ENCODE measurements at regions not wholly inside any gene's neighbourhood (a gene's known extent, or its start where the extent isn't known, plus 50 kb on each side); places are given as distances from the start of the nearest gene placed in this dataset.

DNA sequence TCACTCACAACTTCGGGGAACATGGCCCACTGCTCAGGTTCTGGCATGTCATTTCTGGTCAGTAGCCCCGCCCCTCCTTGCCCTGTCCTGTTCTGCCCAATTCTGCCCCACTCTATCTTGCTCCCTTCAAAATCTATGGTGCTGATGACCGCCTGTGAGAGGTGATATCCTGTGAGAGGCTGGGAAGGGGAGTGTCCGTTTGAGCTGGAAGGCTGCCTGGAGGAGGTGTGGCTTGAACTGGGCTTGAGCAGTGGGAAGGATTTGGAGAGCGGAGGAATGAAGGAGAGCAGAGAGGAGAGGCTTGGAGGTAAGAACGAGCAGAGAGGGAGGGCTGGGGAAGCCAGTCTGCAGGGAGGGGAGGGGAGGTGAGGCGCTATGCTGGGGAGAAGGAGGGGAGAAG is 145.3 kb downstream of the RPS24 start:
- no peak for DNase-seq

DNA sequence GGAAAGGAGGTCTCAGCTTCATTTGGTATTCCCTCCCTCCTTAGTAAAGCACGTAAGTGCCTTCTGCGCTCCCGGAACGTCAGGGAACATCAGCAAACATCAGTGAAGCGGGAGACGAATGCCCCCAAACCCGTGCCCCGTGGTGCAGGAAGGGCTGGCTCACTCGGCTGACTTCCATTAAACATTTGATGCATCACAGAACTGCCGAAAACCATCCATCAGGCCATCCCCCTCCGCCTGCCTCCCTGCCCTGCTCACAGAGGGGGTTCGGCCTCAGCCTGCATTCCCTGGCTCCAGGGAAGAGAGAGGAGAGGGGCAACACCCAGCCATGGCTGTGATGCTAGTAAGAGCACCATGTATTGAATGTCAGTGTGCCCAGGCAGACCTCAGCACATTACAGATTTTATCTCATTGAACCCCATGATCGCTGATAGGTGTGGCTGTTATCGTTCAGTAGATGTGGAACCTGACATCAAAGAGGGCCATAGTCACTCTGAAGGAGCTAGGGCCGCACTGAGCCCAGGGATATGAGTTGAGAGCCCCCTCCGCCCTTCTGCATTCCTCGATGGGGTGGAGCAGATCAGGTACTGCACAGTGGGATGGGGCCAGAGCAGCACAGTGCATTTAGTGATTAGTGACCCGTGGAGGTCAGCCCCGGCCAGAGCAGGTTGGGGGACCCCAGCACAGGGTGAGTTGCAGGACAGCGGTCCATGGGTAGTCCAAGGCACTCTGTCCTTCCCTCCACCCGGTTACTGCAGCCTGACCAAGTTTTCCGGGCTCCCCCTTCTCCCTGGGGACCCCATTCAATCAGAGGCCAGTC is 146.4 kb downstream of the RPS24 start:
- no peaks in the 10 kb centered on the region for H3K9me3 ChIP-seq
- intact Hi-C loops (cut with DNase I) = no loop called here
- H3K4me3 ChIP-seq = no peak overlapping the region
- no peak for DNase-seq
- no peaks in the 10 kb centered on the region for H3K4me1 ChIP-seq (ENCODE audit: insufficient read depth)
- no peaks in the 10 kb centered on the region for H3K36me3 ChIP-seq
- 77 to 78% (median 78%) methylated on average over 21 to 22 of the region's 22 CpGs for WGBS, 3 donors
- no peak overlapping the region for H3K27ac ChIP-seq
- TF ChIP-seq EP300 (IDR thresholded peaks at IDR 0.05) = no peak
- TF ChIP-seq POLR2A (IDR thresholded peaks at IDR 0.05) = no peak
- TF ChIP-seq, protein P1, sequence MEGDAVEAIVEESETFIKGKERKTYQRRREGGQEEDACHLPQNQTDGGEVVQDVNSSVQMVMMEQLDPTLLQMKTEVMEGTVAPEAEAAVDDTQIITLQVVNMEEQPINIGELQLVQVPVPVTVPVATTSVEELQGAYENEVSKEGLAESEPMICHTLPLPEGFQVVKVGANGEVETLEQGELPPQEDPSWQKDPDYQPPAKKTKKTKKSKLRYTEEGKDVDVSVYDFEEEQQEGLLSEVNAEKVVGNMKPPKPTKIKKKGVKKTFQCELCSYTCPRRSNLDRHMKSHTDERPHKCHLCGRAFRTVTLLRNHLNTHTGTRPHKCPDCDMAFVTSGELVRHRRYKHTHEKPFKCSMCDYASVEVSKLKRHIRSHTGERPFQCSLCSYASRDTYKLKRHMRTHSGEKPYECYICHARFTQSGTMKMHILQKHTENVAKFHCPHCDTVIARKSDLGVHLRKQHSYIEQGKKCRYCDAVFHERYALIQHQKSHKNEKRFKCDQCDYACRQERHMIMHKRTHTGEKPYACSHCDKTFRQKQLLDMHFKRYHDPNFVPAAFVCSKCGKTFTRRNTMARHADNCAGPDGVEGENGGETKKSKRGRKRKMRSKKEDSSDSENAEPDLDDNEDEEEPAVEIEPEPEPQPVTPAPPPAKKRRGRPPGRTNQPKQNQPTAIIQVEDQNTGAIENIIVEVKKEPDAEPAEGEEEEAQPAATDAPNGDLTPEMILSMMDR (IDR thresholded peaks at IDR 0.05) = no peak
- no peaks in the 10 kb centered on the region for H3K27me3 ChIP-seq

More for the DNA sequence above, 145.3 kb downstream of the RPS24 start:
- Histone ChIP-seq H3K9me3 (no peaks in the 10 kb centered on the region), H3K27ac (no peak overlapping the region), H3K36me3 (no peaks in the 10 kb centered on the region), H3K4me3 (no peak overlapping the region), H3K4me1 (ENCODE audit: insufficient read depth) (no peaks in the 10 kb centered on the region), H3K27me3 (no peaks in the 10 kb centered on the region)
- intact Hi-C loops (cut with DNase I) = no loop called here
- TF ChIP-seq POLR2A (IDR thresholded peaks at IDR 0.05) (no peak), EP300 (IDR thresholded peaks at IDR 0.05) (no peak)
- TF ChIP-seq, protein P1 (IDR thresholded peaks at IDR 0.05) = no peak
- WGBS, 3 donors = 38 to 42% (median 38%) methylated on average over 7 of the region's 7 CpGs

DNA sequence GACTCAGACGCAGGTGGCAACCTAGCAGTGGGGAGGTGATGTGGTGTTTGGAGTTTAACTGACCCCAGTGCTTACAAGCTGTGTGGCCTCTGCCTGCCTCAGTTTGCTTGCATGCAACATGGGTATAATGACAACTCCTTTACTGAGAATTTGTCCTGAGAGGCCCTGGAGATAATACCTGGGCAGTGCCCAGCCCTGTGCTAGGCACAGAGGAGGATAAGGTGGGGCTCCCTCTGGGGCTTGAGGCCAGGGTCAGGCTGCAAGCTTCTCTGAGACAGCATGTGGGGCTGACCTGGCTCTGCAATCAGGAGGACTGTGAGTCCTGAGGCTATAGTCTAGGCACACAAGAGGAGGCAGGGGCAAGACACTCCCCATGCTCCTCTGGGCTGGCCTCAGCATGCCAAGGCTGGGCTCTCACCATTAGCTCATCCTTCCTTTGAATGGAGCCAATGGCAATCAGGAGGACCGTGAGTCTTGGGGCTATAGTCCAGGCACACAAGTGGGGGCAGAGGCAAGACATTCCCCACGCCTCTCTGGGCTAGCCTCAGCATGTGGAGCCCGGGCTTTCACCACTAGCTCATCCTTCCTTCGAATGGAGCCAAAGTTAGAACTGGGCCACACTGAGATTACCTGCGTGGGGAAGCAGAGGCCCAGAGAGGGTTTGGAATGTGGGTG is 147.9 kb downstream of the RPS24 start:
- DNase-seq = no peak
- WGBS, 3 donors = 71 to 91% (median 88%) methylated on average over 6 of the region's 6 CpGs
- Histone ChIP-seq H3K4me1 (ENCODE audit: insufficient read depth) (no peaks in the 10 kb centered on the region), H3K27me3 (no peaks in the 10 kb centered on the region), H3K9me3 (no peaks in the 10 kb centered on the region), H3K27ac (no peak overlapping the region), H3K36me3 (no peaks in the 10 kb centered on the region), H3K4me3 (no peak overlapping the region)
- intact Hi-C loops (cut with DNase I) = no loop called here
- TF ChIP-seq POLR2A (IDR thresholded peaks at IDR 0.05) (no peak), EP300 (IDR thresholded peaks at IDR 0.05) (no peak)
- TF ChIP-seq, protein P1 (IDR thresholded peaks at IDR 0.05) = no peak

DNA sequence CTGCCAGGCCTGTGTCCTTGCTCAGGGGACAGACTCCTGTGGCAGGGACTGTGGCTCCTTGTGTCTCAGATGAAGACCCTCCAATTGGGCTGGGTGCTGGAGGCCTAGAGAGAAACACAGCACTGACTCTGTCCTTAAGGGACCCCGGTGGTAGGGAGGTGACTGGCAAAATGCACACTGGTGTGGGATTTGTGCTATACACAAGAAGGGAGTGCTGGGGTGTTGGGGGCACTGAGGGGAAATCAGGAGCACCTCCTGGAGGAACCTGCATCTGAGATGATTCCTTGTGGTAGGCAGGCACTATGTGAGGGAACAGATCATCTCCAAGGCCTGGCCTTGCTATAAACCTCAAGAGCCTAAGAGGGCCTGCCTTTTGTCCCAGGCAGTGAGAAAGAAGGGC is 149.2 kb downstream of the RPS24 start:
- Histone ChIP-seq H3K4me3 (no peak overlapping the region), H3K9me3 (no peaks in the 10 kb centered on the region), H3K27me3 (no peaks in the 10 kb centered on the region), H3K36me3 (no peaks in the 10 kb centered on the region), H3K4me1 (ENCODE audit: insufficient read depth) (no peaks in the 10 kb centered on the region), H3K27ac (no peak overlapping the region)
- intact Hi-C loops (cut with DNase I) = no loop called here
- DNase-seq = no peak
- TF ChIP-seq POLR2A (IDR thresholded peaks at IDR 0.05) = no peak
- WGBS, 3 donors = 83 to 100% (median 94%) methylated on average over 1 of the region's 1 CpG
